HG03558 (cell line): ENCODE measurements at regions not wholly inside any gene's neighbourhood (a gene's known extent, or its start where the extent isn't known, plus 50 kb on each side); places are given as distances from the start of the nearest gene placed in this dataset.
A peak's percentile ranks its signal among the peaks of the same experiment; 100 is the strongest.
"Not testable (repeated sequence)": the region's sequence is repeated elsewhere in the genome, so short reads cannot be mapped to it uniquely, and the experiment has no call there.

ENCODE experiments used
- ATAC-seq: cut with Tn5 transposase; IDR thresholded peaks from one replicate; pipeline ENCODE4 v1.9.1; 2021; ENCODE audit warnings: moderate number of reproducible peaks; ENCODE audit not compliant: unreplicated experiment; ENCODE audit errors: extremely low read depth

- ATAC-seq = no peak
These were observed 121.9 kb downstream of the SMIM20 start for GRCh38 chr4:26035921-26036320.

DNA sequence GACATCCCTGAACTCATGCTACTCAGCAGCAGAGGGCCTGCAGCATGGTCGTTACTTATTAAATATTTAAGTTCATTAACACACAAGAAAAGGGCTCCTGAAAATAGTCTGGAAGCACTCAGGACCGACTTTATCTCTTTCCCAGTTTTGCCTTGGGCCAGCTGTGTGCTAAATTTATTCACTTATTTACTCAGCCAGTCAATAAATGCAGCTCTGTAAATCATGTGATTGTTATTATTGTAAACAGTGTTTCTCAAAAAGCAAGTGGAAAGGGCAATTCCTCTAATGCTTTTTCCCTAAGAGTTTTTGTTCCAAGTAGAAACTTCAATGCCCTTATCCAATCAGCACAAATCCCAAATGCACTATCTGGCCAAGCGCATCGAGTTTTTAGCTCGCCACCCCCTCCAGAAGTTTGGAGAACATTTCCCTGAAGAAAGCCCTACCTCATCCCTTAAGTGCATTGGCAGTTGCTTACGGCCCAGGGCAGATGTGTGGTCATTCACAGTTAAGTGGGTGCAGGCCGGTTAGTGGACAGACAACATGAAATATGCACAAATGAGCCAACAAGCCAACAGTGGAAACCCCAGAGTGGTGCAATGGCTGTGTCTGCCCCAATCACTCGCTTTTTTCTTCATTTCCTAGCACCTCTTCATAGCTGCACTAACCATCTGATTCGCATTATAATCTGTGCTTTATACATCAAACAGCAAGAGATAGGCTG is 125.8 kb downstream of the SMIM20 start:
- ATAC-seq = no peak

DNA sequence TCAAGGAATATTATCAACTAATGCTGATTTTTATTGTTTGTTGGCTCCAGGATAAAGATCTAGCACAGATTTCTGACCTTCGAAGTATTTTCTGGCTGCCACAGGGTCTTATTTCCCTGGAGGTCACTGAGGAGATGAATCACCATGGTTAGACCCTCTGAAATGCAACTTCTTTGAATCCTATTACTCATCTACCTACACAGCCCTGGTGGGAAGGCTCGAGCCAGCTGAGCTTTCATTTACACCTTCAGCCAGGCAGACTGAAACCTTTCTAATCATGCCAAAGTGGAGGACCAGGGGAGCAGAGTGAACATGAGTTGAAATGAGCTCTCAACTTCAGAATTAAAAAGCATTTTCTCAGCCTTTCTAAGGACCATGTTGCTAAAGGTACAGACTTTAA is 130.5 kb downstream of the SMIM20 start:
- ATAC-seq = no peak

DNA sequence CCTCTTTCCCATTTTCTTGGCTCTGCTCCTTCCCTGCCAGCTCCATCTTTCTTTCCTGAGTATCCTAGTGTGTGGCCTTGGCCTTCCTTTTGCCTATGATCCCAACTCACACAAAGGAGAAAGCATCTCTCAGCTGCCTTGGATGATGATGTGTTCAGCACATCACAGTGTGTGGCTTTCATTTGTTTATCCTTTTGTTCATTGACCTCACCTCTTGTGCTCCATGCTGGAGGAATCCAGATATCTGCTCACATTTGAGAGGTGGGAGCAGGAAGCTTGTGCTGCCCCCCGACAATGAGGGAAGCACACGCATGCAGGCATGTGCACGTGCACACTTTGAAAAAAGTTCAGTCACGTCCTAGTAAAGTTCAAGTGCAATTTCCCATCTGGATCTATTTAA is 131.0 kb downstream of the SMIM20 start:
- no peak for ATAC-seq

DNA sequence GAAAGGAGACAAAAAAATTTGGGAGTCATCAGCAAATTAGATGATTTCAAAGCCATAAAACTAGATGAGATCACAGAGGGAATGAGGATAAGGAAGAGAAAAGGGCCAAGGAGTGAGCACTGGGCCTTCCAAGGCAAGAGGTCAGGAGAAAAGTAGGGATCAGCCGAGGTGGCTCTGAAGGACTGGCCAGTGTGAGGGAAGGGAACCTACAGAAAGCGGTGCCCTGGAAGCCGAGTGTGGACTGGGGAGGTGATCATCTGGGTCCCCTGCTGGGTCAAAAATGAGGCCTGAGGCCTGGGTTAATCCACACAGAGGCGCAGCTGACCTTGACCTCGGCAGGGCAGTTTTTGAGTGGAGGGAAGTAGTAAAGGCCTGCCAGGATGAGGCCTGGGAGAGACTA is 133.8 kb downstream of the SMIM20 start:
- no peak for ATAC-seq

DNA sequence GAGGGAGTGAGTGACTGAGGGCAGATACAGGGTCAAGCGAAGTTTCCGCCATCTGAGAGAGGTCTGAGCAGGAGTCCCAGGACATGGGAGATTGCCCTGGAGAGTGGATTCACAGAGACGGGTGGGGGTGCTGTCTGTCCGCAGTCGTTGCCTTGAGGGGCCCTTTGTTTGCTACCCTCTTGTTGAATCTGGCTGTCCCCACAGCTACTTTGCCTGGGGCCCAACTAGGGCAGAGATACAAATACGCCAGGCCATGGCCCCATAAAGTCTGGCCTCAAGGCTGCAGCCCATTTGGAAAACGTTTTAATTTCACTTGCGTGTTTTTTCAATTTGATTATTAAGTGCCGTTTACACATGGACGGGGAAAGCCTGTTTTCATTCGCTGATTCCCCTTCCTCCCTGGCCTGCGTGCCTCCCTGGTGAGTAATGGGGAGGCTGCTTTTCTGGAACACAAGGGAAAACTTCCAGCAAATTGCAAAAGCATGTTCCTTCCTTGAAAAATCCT is 134.4 kb downstream of the SMIM20 start:
- no peak for ATAC-seq

DNA sequence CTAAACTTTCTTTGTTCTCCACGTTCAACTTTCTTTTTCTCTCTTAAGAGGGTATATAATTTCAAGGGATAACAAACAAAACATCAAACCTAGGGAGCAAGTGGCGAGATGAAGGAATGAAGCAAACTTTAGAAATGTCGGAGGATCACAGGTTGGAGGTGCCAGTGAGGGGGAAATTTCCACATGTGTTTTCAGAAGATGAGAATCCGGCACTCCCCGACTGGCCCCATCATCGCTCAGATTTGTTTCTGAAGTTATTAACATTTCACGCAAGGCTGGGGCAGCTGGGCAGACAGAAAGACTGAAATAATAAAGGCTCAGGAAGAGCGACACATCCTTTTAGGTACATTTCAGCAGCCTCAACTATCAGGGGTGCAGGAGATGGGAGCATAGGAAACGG is 134.9 kb downstream of the SMIM20 start:
- ATAC-seq = no peak

- ATAC-seq = no peak
These were observed 135.4 kb downstream of the SMIM20 start for GRCh38 chr4:26049447-26049846.

DNA sequence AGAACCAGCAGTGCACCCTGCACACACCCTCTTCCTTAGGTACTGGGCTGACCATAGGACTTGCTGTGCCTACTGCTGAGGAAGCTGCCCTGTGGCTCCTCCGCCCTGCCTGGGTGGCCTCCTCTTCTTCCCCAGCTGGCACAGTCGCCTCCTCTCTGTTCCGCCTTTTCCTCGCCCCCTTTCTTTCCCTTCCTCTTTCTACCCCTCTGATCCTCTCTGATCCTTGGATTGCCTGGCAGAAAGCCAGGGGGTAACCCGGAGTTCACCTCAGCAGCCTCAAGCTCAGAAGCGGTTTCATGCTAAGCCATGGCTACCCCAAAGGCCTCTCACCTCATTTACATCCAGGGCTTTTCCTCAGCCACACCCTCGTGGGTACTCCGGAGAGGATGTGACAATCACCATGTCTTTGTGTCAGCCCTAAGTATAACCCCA is 136.2 kb downstream of the SMIM20 start:
- ATAC-seq = no peak

- no peak for ATAC-seq
These were observed 136.7 kb downstream of the SMIM20 start for GRCh38 chr4:26050671-26051070.

GRCh38 chr4:26051240-26051639 is 137.2 kb downstream of the SMIM20 start:
- ATAC-seq = no peak

DNA sequence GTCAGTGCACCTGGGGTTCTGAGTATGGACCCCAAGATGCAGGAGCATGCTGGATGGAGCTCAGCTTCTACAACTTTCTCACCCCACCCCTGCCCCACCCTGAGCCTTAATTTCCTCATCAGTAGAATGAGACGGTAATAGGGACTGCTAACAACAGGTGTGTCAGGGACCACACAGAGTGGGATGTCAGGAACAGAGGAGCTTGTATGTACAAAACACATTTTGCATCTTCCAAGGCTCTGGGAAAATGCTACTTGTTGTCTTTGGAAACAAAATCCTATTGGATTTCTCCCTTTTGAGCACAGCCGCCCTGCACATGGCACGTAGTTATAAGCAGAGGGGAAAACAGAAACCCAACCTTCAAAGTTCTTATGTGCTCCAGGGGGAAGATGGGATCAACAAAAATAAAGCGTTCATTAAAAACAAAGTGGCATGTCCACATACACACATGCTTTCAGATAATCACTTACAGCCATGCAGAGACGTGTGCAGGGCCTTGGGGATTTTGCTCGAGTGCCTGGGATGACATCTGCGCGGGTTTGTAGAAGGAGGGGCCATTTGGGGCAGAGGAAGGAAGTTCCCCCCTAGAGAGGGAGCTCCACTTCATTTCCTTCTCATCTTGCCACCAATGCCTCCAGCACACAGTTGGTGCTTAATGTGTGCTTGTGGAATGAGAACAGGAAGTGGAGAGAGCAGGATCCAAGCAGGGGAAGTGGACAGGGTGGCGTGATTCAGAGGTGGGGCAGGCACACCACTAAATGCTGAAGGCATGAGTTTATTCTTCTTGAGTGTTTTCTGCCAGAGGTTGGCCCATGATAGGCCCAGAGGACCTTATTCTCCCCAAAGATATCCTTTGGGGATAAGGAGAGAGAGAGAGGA is 138.9 kb downstream of the SMIM20 start:
- ATAC-seq = no peak

DNA sequence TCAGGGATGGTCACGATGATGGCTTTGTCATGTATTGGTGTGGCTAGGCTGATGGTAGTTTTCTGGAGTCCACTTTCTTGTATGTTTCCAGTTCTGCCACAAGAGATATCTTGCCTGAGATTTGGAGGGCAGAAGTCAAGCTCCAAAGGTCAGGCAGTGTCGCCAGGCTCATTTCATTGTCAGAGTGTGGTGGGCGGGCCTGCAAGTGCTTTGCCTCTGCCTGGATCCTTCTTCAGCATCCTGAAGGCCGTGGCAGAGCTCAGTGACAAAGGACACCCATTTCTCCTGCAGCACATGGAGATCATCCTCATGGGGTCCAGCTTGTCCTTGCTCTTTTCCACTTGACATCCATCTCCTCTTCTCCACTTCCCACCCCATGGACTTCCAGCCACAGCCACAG is 139.7 kb downstream of the SMIM20 start:
- ATAC-seq = no peak

DNA sequence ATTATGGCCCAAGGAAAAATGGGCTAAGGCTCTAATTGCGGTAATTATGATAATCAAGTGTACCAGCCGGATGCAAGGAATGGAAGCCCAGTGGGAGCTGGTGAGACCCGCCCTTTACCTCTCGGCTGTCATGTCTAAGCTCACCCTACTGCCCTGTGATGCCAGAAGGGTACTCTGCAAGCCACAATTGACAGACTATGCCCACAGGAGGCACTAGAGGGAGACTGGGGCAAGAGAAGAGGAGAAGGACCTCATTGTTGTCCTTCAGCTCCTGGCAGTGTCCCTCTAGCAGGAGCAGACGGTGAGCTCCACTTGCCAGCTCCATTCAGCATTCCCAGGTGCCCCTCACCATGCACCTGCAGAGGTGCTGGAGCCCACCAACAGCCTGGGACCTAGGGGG is 141.8 kb downstream of the SMIM20 start:
- no peak for ATAC-seq

DNA sequence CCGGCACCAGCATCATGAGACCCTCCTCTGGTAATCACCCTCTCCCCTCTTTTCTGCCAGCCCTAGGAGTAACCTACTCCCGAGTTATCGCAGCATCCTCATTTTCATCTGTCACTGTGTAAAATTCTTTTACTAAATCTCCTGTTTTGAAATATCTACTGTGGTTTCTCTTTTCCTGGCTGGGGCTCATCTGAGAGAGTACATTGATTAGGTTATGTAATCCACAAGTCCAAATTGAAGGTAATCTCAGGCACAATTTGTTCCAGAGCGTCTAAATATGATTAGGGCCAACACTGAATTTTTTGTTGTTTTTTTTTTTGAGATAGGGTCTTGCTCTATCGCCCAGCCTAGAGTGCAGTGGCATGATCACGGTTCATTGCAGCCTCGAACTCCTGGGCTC is 142.4 kb downstream of the SMIM20 start:
- no peak for ATAC-seq

GRCh38 chr4:26057839-26058238 is 143.8 kb downstream of the SMIM20 start:
- not testable (repeated sequence) for ATAC-seq

DNA sequence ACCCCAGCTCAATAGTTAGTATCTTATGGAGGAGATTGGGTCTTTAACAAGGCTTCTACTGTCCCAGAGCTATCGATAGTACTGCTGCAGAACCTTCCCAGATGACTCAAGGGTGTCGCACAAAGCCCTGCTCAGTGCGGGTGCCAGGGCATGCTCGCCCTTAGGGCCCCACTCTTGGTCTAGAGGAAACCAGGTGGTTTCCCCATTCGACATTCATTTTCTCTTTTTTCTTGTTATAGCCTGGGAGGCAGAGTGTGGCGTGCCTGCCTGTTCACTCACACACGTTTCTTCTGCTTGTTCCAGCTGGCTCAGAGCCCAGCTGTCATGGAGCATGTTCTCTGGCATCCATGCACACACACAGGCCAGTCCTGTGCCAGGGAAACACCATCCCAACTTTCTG is 144.5 kb downstream of the SMIM20 start:
- peak; percentile 70 for ATAC-seq

- ATAC-seq = no peak
These were observed 145.6 kb downstream of the SMIM20 start for GRCh38 chr4:26059391-26060154.

DNA sequence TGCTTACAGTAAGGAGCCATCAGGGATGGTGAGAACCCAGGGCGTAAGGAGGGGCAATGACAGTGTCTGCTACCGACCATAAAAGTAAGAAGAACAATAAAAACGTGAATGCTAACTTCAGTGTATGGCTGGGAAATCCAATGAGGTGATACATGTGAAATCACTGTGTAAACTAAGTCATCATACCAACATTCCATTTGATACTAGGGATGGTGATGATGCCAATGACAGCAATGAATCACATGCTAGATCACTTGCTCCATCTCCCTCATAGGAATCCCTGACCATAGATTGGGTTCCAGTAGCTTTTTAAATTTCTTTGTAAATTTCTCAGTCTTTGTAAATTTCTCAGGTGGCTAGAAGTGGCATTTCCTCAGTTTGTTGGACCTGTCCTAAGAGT is 146.3 kb downstream of the SMIM20 start:
- no peak for ATAC-seq

GRCh38 chr4:26061248-26061986 is 147.4 kb downstream of the SMIM20 start:
- no peak for ATAC-seq
